Tibial nerve (tissue), 4 donors: ENCODE measurements at regions not wholly inside any gene's neighbourhood (a gene's known extent, or its start where the extent isn't known, plus 50 kb on each side); places are given as distances from the start of the nearest gene placed in this dataset.
"Not testable (repeated sequence)": the region's sequence is repeated elsewhere in the genome, so short reads cannot be mapped to it uniquely, and the experiment has no call there.

ENCODE experiments used
- DNase-seq, 2 donors: peaks; one replicate each; pipeline ENCODE4 v3.0.0-alpha.2; 2019; ENCODE audit warnings: low spot score in 2 of 2
- H3K27ac ChIP-seq, 4 donors: fragments of 200-600 bp; sonication (generic) in 3 of 4; one replicate each; pipeline ENCODE4 v1.5.1; 2017 to 2019; ENCODE audit warnings: mild to moderate bottlenecking in 1 of 4
- H3K27me3 ChIP-seq, 2 donors: fragments of 200-600 bp; sonication (generic) in 1 of 2; one replicate each; pipeline versions ENCODE4 v1.5.1 to v1.6.0; 2017 to 2019
- H3K36me3 ChIP-seq, 3 donors: fragments of 200-600 bp; sonication (generic); one replicate each; pipeline ENCODE4 v1.5.1; 2018 to 2019
- H3K4me1 ChIP-seq, 4 donors: fragments of 200-600 bp; sonication (generic) in 3 of 4; one replicate each; pipeline ENCODE4 v1.5.1; 2017 to 2019
- H3K4me3 ChIP-seq, 4 donors: fragments of 200-600 bp; sonication (generic) in 3 of 4; one replicate each; pipeline ENCODE4 v1.5.1; 2017 to 2019; ENCODE audit warnings: mild to moderate bottlenecking in 1 of 4, moderate library complexity in 1 of 4
- H3K9me3 ChIP-seq, 4 donors: fragments of 200-600 bp; sonication (generic) in 3 of 4; one replicate each; pipeline ENCODE4 v1.5.1; 2017 to 2019
- CTCF ChIP-seq, 5 experiments: fragments of 200-600 bp in 3 of 5; fragments of 450-650 bp in 2 of 5; sonication (generic) in 3 of 5; IDR thresholded peaks; one replicate each; pipeline ENCODE4 v1.5.1; 2016 to 2019; ENCODE audit warnings: antibody characterized with exemption in 5 of 5, mild to moderate bottlenecking in 3 of 5, moderate library complexity in 2 of 5
- EP300 ChIP-seq, 2 donors: sonication (generic); formaldehyde crosslinking; IDR thresholded peaks; one replicate each; pipeline ENCODE4 v1.6.1; 2017; ENCODE audit warnings: antibody characterized with exemption in 2 of 2, mild to moderate bottlenecking in 1 of 2
- POLR2A ChIP-seq, 2 donors: fragments of 450-650 bp; IDR thresholded peaks; one replicate each; pipeline ENCODE4 v1.6.1; 2017; ENCODE audit warnings: antibody characterized with exemption in 2 of 2, mild to moderate bottlenecking in 2 of 2, moderate library complexity in 2 of 2
- WGBS, 2 donors: methylation state at CpG; one replicate each; pipeline ENCODE4 v1.1.5; 2018; 5-methylcytosine and 5-hydroxymethylcytosine counted together

- TF ChIP-seq POLR2A (IDR thresholded peaks at IDR 0.05) (no peak), EP300 (IDR thresholded peaks at IDR 0.05) (no peak), CTCF (IDR thresholded peaks at IDR 0.05) (no peak)
- DNase-seq = no peak
- no peaks in the 10 kb centered on the region for H3K4me1 ChIP-seq
- no peaks in the 10 kb centered on the region for H3K9me3 ChIP-seq
- no peaks in the 10 kb centered on the region for H3K27me3 ChIP-seq
- H3K27ac ChIP-seq = no peak overlapping the region
- no peak overlapping the region for H3K4me3 ChIP-seq
- no peaks in the 10 kb centered on the region for H3K36me3 ChIP-seq
- 94 to 96% methylated on average over 1 of the region's 1 CpG for WGBS, 2 donors
These were observed 264.3 kb upstream of the ARHGEF26 start for GRCh38 chr3:153856932-153857331.

- no peaks in the 10 kb centered on the region for H3K27me3 ChIP-seq
These were observed 256.4 kb upstream of the ARHGEF26 start for GRCh38 chr3:153864793-153865192.

GRCh38 chr3:153866901-153867300, 254.3 kb upstream of the ARHGEF26 start:
- H3K36me3 ChIP-seq = no peaks in the 10 kb centered on the region
- no peak for DNase-seq
- no peaks in the 10 kb centered on the region for H3K27me3 ChIP-seq
- H3K4me3 ChIP-seq = no peak overlapping the region
- peaks cover 0 to 17% (median 0%) of the 10 kb centered on the region in 4 donors for H3K4me1 ChIP-seq
- peaks cover 0 to under 1% (median 0%) of the 10 kb centered on the region in 4 donors for H3K9me3 ChIP-seq
- TF ChIP-seq EP300 (IDR thresholded peaks at IDR 0.05) (no peak), CTCF (IDR thresholded peaks at IDR 0.05) (no peak), POLR2A (IDR thresholded peaks at IDR 0.05) (no peak)
- no peak overlapping the region for H3K27ac ChIP-seq

More at GRCh38 chr3:153864793-153865192, 256.4 kb upstream of the ARHGEF26 start:
- no peak overlapping the region for H3K4me3 ChIP-seq
- DNase-seq = no peak
- H3K36me3 ChIP-seq = no peaks in the 10 kb centered on the region
- no peaks in the 10 kb centered on the region for H3K9me3 ChIP-seq
- H3K4me1 ChIP-seq = peaks cover 0 to 17% (median 0%) of the 10 kb centered on the region in 4 donors
- H3K27ac ChIP-seq = no peak overlapping the region
- 64 to 69% methylated on average over 2 of the region's 2 CpGs for WGBS, 2 donors
- no peak for TF ChIP-seq POLR2A (IDR thresholded peaks at IDR 0.05)
- TF ChIP-seq EP300 (IDR thresholded peaks at IDR 0.05) = no peak
- no peak for TF ChIP-seq CTCF (IDR thresholded peaks at IDR 0.05)

DNA sequence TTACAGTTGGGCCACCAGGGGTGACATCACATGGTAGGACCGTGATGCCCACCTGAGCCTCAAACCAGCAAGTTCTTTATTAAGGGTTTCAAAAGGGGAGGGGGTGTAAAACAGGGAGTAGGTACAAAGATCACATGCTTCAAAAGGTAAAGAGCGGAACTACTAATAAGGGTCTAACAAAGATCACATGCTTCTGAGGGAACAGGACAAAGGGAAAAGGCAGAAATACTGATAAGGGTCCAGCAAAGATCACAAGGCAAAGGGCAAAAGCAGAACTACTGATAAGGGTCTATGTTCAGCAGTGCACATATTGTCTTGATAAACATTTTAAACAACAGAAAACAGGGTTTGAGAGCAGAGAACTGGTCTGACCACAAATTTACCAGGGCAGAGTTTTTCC, 246.8 kb upstream of the ARHGEF26 start:
- not testable (repeated sequence) for H3K27me3 ChIP-seq, H3K4me3 ChIP-seq, DNase-seq, H3K4me1 ChIP-seq, H3K27ac ChIP-seq, H3K36me3 ChIP-seq
- 88 to 97% methylated on average over 2 of the region's 2 CpGs for WGBS, 2 donors
- peaks cover 0 to 21% (median 2%) of the 10 kb centered on the region in 4 donors for H3K9me3 ChIP-seq

GRCh38 chr3:153880493-153880892, 240.7 kb upstream of the ARHGEF26 start:
- no peaks in the 10 kb centered on the region for H3K27me3 ChIP-seq
- TF ChIP-seq CTCF (IDR thresholded peaks at IDR 0.05) = no peak
- no peaks in the 10 kb centered on the region for H3K36me3 ChIP-seq
- DNase-seq = no peak
- H3K27ac ChIP-seq = no peak overlapping the region
- H3K4me1 ChIP-seq = no peaks in the 10 kb centered on the region
- 57 to 61% methylated on average over 2 of the region's 2 CpGs for WGBS, 2 donors
- H3K9me3 ChIP-seq = no peaks in the 10 kb centered on the region
- H3K4me3 ChIP-seq = no peak overlapping the region

DNA sequence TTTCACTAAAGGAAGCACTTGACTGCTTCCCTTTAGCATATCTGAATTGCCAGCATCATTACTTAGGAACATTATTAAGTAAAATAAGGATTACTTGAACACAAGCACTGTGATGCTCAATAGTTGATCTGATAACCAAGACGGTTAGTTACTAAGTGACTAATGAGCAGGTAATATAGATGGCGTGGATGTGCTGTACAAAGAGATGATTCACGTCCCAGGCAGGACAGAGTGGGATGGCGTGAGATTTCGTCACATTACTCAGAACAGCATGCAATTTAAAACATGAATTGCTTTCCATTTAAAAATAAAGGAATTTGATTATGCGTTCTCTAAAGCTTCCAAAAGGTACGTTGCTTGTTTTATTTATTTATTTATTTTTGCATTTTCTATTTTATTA, 240.0 kb upstream of the ARHGEF26 start:
- H3K36me3 ChIP-seq = no peaks in the 10 kb centered on the region
- 91 to 93% methylated on average over 7 of the region's 7 CpGs for WGBS, 2 donors
- no peaks in the 10 kb centered on the region for H3K27me3 ChIP-seq
- TF ChIP-seq CTCF (IDR thresholded peaks at IDR 0.05) (no peak), EP300 (IDR thresholded peaks at IDR 0.05) (no peak), POLR2A (IDR thresholded peaks at IDR 0.05) (no peak)
- H3K9me3 ChIP-seq = no peaks in the 10 kb centered on the region
- DNase-seq = no peak
- no peak overlapping the region for H3K27ac ChIP-seq
- no peak overlapping the region for H3K4me3 ChIP-seq
- no peaks in the 10 kb centered on the region for H3K4me1 ChIP-seq
